ENCODE measurements at regions not wholly inside any gene's neighbourhood (a gene's known extent, or its start where the extent isn't known, plus 50 kb on each side); places are given as distances from the start of the nearest gene placed in this dataset.

DNA sequence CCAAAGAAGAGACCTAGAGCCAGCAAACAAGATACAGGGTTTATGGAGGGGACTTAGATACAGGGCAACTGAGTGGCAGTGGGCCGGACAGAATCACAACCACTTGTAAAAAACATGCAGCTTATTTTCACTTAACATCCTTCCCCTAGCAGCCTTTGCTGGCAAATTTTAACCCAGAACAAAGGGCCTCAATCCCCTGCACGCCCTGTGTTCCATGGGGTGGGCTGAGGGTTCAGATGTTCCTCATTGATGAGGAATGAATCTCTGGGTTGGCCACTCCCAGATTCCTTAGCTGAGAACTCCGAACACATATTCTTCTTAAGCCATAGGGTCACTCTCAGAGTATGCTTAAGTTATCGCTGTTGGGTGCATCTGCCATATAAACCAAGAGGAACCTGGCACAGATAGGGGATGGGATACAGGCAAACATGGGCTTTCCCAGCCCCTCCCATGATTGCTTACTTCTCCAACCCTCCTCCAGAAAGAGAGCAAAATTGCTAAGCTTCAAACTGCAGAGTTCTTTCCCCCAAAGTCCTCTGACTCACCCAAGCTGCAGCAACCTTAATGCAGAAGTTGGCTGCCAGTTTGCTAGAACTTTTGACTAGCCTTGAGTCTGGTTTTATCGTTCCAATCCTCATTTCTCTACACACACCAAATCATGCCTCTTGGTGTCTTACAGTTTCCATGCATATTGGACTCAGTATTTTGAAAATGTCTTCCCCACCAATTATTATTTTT, 146.9 kb downstream of the CD47 start:
- TF ChIP-seq, protein P1, sequence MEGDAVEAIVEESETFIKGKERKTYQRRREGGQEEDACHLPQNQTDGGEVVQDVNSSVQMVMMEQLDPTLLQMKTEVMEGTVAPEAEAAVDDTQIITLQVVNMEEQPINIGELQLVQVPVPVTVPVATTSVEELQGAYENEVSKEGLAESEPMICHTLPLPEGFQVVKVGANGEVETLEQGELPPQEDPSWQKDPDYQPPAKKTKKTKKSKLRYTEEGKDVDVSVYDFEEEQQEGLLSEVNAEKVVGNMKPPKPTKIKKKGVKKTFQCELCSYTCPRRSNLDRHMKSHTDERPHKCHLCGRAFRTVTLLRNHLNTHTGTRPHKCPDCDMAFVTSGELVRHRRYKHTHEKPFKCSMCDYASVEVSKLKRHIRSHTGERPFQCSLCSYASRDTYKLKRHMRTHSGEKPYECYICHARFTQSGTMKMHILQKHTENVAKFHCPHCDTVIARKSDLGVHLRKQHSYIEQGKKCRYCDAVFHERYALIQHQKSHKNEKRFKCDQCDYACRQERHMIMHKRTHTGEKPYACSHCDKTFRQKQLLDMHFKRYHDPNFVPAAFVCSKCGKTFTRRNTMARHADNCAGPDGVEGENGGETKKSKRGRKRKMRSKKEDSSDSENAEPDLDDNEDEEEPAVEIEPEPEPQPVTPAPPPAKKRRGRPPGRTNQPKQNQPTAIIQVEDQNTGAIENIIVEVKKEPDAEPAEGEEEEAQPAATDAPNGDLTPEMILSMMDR (conservative IDR thresholded peaks at IDR 0.05; ENCODE audit: low read length), result no peak
- TF ChIP-seq EZH2phosphoT487 (IDR thresholded peaks at IDR 0.05; ENCODE audit: borderline replicate concordance), result no peak
- Histone ChIP-seq H3K4me2 (ENCODE audit: low read depth, low read length, poor library complexity, severe bottlenecking) (peak overlapping the region; percentile 43), H3K4me1 (ENCODE audit: insufficient read depth, low read length, poor library complexity, severe bottlenecking) (peaks cover 62% of the 10 kb centered on the region), H3F3A (ENCODE audit: low read depth) (no peaks in the 10 kb centered on the region), H4K20me1 (ENCODE audit: insufficient read depth, low read length, poor library complexity, severe bottlenecking) (no peaks in the 10 kb centered on the region), H3K79me2 (ENCODE audit: insufficient read depth, low read length) (no peaks in the 10 kb centered on the region), H2AFZ (ENCODE audit: low read length) (peak overlapping the region; percentile 29), H3K9ac (ENCODE audit: low read depth, low read length, poor library complexity, severe bottlenecking) (peak overlapping the region; percentile 55), H3K4me3 (ENCODE audit: low read length, poor library complexity, severe bottlenecking) (no peak overlapping the region), H3K9me3 (ENCODE audit: insufficient read depth, low read depth, low read length) (no peaks in the 10 kb centered on the region), H3K27me3 (ENCODE audit: insufficient read depth, low read length, poor library complexity, severe bottlenecking) (no peaks in the 10 kb centered on the region), H3K9me2 (replicated peaks; ENCODE audit: low read depth, low read length) (no peaks in the 10 kb centered on the region), H3K36me3 (ENCODE audit: insufficient read depth, low read length) (no peaks in the 10 kb centered on the region)

DNA sequence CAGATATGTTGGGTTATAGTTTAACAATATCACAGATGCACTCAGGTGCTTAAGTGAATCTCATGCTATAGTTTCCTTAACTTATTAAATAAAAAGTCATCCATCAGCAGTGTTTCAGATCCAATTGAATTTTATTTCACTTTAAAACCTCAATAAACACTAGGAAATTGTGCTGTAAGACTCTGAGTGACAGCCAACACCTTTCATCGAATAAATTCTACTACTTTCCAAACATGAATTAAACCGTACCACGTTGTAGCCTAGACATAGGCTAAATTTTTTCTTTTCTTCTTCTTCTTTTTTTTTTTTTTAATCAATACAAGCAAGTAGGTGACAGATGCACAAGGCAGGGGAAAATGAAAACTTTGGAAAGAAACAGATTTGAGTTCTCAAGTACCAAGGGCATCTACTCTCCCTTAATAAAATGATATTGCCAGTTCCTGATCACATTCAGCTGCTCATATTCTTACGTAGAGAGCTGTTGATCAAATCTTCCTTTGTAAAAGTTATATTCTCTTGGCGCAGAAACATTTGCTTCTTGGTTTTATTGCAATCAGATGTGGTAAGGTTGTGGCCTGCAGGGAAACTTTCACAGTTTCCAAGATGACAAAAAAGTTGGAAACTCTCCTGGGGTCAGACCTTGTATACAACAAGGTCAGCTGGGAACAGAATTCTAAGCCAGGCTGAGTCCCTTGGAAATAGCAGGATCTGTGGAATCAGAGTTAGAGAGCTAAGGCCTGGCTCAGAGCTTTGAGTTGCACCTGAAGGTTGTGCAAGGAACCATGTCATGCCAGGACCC, 147.7 kb downstream of the CD47 start:
- H3K9ac ChIP-seq (ENCODE audit: low read depth, low read length, poor library complexity, severe bottlenecking), result peak overlapping the region; percentile 55
- H3K4me2 ChIP-seq (ENCODE audit: low read depth, low read length, poor library complexity, severe bottlenecking), result peak overlapping the region; percentile 43
- H3K4me1 ChIP-seq (ENCODE audit: insufficient read depth, low read length, poor library complexity, severe bottlenecking), result peaks cover 65% of the 10 kb centered on the region
- TF ChIP-seq, protein P1 (conservative IDR thresholded peaks at IDR 0.05; ENCODE audit: low read length), result no peak
- TF ChIP-seq EZH2phosphoT487 (IDR thresholded peaks at IDR 0.05; ENCODE audit: borderline replicate concordance), result no peak
- H2AFZ ChIP-seq (ENCODE audit: low read length), result peak overlapping the region; percentile 29
- H3K9me3 ChIP-seq (ENCODE audit: insufficient read depth, low read depth, low read length), result no peaks in the 10 kb centered on the region
- no peak overlapping the region for H3K4me3 ChIP-seq (ENCODE audit: low read length, poor library complexity, severe bottlenecking)
- H3F3A ChIP-seq (ENCODE audit: low read depth), result no peaks in the 10 kb centered on the region
- H3K9me2 ChIP-seq (replicated peaks; ENCODE audit: low read depth, low read length), result no peaks in the 10 kb centered on the region
- H4K20me1 ChIP-seq (ENCODE audit: insufficient read depth, low read length, poor library complexity, severe bottlenecking), result no peaks in the 10 kb centered on the region
- no peaks in the 10 kb centered on the region for H3K27me3 ChIP-seq (ENCODE audit: insufficient read depth, low read length, poor library complexity, severe bottlenecking)
- no peaks in the 10 kb centered on the region for H3K79me2 ChIP-seq (ENCODE audit: insufficient read depth, low read length)
- no peaks in the 10 kb centered on the region for H3K36me3 ChIP-seq (ENCODE audit: insufficient read depth, low read length)

DNA sequence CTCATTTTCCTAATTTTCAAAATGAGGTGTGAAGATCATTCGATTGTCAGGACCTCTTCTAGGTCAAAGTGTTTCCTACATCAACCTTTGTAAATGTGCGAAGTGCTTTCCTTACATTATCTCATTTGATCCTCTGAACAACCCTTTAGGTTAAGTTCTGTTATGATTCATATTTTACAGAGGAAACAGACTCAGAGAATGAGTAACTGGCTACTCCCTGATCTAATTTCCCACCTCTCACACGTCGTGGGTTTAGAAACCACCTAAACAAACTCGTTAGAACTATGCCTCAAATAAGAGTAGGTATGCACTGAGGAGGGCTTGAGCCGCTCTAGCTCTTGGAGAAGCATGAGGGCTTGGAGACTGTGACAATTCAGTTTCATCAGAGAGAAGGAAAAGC, 148.6 kb downstream of the CD47 start:
- H3K9me2 ChIP-seq (replicated peaks; ENCODE audit: low read depth, low read length), result no peaks in the 10 kb centered on the region
- peak overlapping the region; percentile 55 for H3K9ac ChIP-seq (ENCODE audit: low read depth, low read length, poor library complexity, severe bottlenecking)
- H3K4me3 ChIP-seq (ENCODE audit: low read length, poor library complexity, severe bottlenecking), result peak overlapping the region; percentile 6
- H3K79me2 ChIP-seq (ENCODE audit: insufficient read depth, low read length), result no peaks in the 10 kb centered on the region
- TF ChIP-seq, protein P1 (conservative IDR thresholded peaks at IDR 0.05; ENCODE audit: low read length), result no peak
- no peak for TF ChIP-seq EZH2phosphoT487 (IDR thresholded peaks at IDR 0.05; ENCODE audit: borderline replicate concordance)
- peaks cover 66% of the 10 kb centered on the region for H3K4me1 ChIP-seq (ENCODE audit: insufficient read depth, low read length, poor library complexity, severe bottlenecking)
- peak overlapping the region; percentile 43 for H3K4me2 ChIP-seq (ENCODE audit: low read depth, low read length, poor library complexity, severe bottlenecking)
- H4K20me1 ChIP-seq (ENCODE audit: insufficient read depth, low read length, poor library complexity, severe bottlenecking), result no peaks in the 10 kb centered on the region
- no peaks in the 10 kb centered on the region for H3K36me3 ChIP-seq (ENCODE audit: insufficient read depth, low read length)
- H2AFZ ChIP-seq (ENCODE audit: low read length), result peak overlapping the region; percentile 7; the same call in 1 of the 2 replicates
- no peaks in the 10 kb centered on the region for H3K27me3 ChIP-seq (ENCODE audit: insufficient read depth, low read length, poor library complexity, severe bottlenecking)
- no peaks in the 10 kb centered on the region for H3K9me3 ChIP-seq (ENCODE audit: insufficient read depth, low read depth, low read length)
- no peaks in the 10 kb centered on the region for H3F3A ChIP-seq (ENCODE audit: low read depth)
